Neural progenitor cell (in vitro differentiated cells): ENCODE measurements at regions not wholly inside any gene's neighbourhood (a gene's known extent, or its start where the extent isn't known, plus 50 kb on each side); places are given as distances from the start of the nearest gene placed in this dataset.

Source experiments
- DNase-seq: peaks from one replicate; pipeline ENCODE4 v3.0.0-alpha.2; 2016; ENCODE audit warnings: low spot score
- H2AFZ ChIP-seq: fragments of 200-600 bp; sonication (generic); replicated peaks from 2 replicates; pipeline ENCODE4 v1.6.1; 2016; ENCODE audit warnings: antibody characterized with exemption
- H3F3A ChIP-seq: fragments of 200-600 bp; sonication (generic); 2 replicates; pipeline ENCODE4 v1.6.1; 2016; ENCODE audit warnings: antibody characterized with exemption, low read depth
- H3K27ac ChIP-seq: fragments of 200-600 bp; sonication (generic); 2 replicates; pipeline ENCODE4 v1.5.1; 2016; ENCODE audit warnings: mild to moderate bottlenecking
- H3K27me3 ChIP-seq: fragments of 200-600 bp; sonication (generic); 2 replicates; pipeline ENCODE4 v1.6.1; 2016; ENCODE audit warnings: mild to moderate bottlenecking, moderate library complexity
- H3K36me3 ChIP-seq: fragments of 200-600 bp; sonication (generic); 2 replicates; pipeline ENCODE4 v1.5.1; 2016
- H3K4me1 ChIP-seq: fragments of 200-600 bp; sonication (generic); 2 replicates; pipeline ENCODE4 v1.6.1; 2016; ENCODE audit warnings: mixed run types
- H3K4me2 ChIP-seq: fragments of 200-600 bp; sonication (generic); 2 replicates; pipeline ENCODE4 v1.6.1; 2016
- H3K4me3 ChIP-seq: fragments of 200-600 bp; sonication (generic); 2 replicates; pipeline ENCODE4 v1.5.1; 2016
- H3K79me2 ChIP-seq: fragments of 200-600 bp; sonication (generic); 2 replicates; pipeline ENCODE4 v1.6.1; 2016; ENCODE audit warnings: low read depth
- H3K9ac ChIP-seq: fragments of 200-600 bp; sonication (generic); 2 replicates; pipeline ENCODE4 v1.6.1; 2016
- H3K9me3 ChIP-seq: fragments of 200-600 bp; sonication (generic); 2 replicates; pipeline ENCODE4 v1.5.1; 2016; ENCODE audit warnings: low read depth
- H4K20me1 ChIP-seq: fragments of 200-600 bp; sonication (generic); 2 replicates; pipeline ENCODE4 v1.6.1; 2016; ENCODE audit warnings: low read depth
- H3K27ac Mint-ChIP-seq: 3 replicates; pipeline ENCODE4 v1.8.0; 2021; ENCODE audit warnings: mixed read lengths
- H3K27me3 Mint-ChIP-seq: 2 replicates; pipeline ENCODE4 v1.8.0; 2022; ENCODE audit warnings: low read depth, mild to moderate bottlenecking, inconsistent platforms, moderate library complexity, mixed read lengths; ENCODE audit not compliant: insufficient read depth
- H3K36me3 Mint-ChIP-seq: 3 replicates; pipeline ENCODE4 v1.8.0; 2021; ENCODE audit warnings: mixed read lengths
- H3K4me1 Mint-ChIP-seq: 3 replicates; pipeline ENCODE4 v1.8.0; 2021; ENCODE audit warnings: mixed read lengths
- H3K4me3 Mint-ChIP-seq: 3 replicates; pipeline ENCODE4 v1.8.0; 2021; ENCODE audit warnings: mild to moderate bottlenecking, moderate library complexity, mixed read lengths
- H3K9me3 Mint-ChIP-seq: 3 replicates; pipeline ENCODE4 v1.8.0; 2020; ENCODE audit warnings: mixed read lengths
- CTCF ChIP-seq: fragments of 200-600 bp; sonication (generic); IDR thresholded peaks from 2 replicates; pipeline ENCODE4 v1.5.1; 2017; ENCODE audit warnings: antibody characterized with exemption, mild to moderate bottlenecking
- EZH2 ChIP-seq: fragments of 200-600 bp; sonication (generic); IDR thresholded peaks from 2 replicates; pipeline ENCODE4 v1.6.1; 2017; ENCODE audit warnings: antibody characterized with exemption, mild to moderate bottlenecking, moderate library complexity
- EZH2phosphoT487 ChIP-seq: fragments of 200-600 bp; sonication (generic); IDR thresholded peaks from 2 replicates; pipeline ENCODE4 v1.6.1; 2017; ENCODE audit warnings: antibody characterized with exemption

GRCh38 chr6:119950681-119951080 lies 601.1 kb upstream of the MAN1A1 start:
- Mint-ChIP-seq H3K9me3 (peaks cover 2% of the 10 kb centered on the region), H3K4me3 (no peak overlapping the region), H3K27ac (no peak overlapping the region), H3K4me1 (no peaks in the 10 kb centered on the region), H3K27me3 (peaks cover 2% of the 10 kb centered on the region), H3K36me3 (no peaks in the 10 kb centered on the region)
- no peaks in the 10 kb centered on the region for H3K4me1 ChIP-seq
- no peaks in the 10 kb centered on the region for H3F3A ChIP-seq
- no peaks in the 10 kb centered on the region for H3K27me3 ChIP-seq
- no peak for DNase-seq
- H3K79me2 ChIP-seq = no peaks in the 10 kb centered on the region
- TF ChIP-seq CTCF = no peak
- TF ChIP-seq EZH2 = no peak
- no peak for TF ChIP-seq EZH2phosphoT487
- H3K4me3 ChIP-seq = no peak overlapping the region
- H4K20me1 ChIP-seq = no peaks in the 10 kb centered on the region
- no peak overlapping the region for H3K9ac ChIP-seq
- H3K27ac ChIP-seq = no peak overlapping the region
- no peak overlapping the region for H3K4me2 ChIP-seq
- no peak overlapping the region for H2AFZ ChIP-seq
- no peaks in the 10 kb centered on the region for H3K9me3 ChIP-seq
- H3K36me3 ChIP-seq = no peaks in the 10 kb centered on the region

GRCh38 chr6:119942078-119942752 lies 592.7 kb upstream of the MAN1A1 start:
- H3K27me3 Mint-ChIP-seq = peaks cover 2% of the 10 kb centered on the region
- TF ChIP-seq CTCF = no peak
- TF ChIP-seq EZH2 = no peak
- no peak for TF ChIP-seq EZH2phosphoT487
- H3F3A ChIP-seq = no peaks in the 10 kb centered on the region
- DNase-seq = no peak
- H3K27ac Mint-ChIP-seq = no peak overlapping the region
- no peaks in the 10 kb centered on the region for H4K20me1 ChIP-seq
- H3K36me3 ChIP-seq = no peaks in the 10 kb centered on the region
- H3K27ac ChIP-seq = no peak overlapping the region
- H3K27me3 ChIP-seq = no peaks in the 10 kb centered on the region
- no peak overlapping the region for H3K4me3 ChIP-seq
- no peak overlapping the region for H2AFZ ChIP-seq
- no peaks in the 10 kb centered on the region for H3K4me1 ChIP-seq
- no peaks in the 10 kb centered on the region for H3K36me3 Mint-ChIP-seq
- no peak overlapping the region for H3K4me2 ChIP-seq
- H3K9ac ChIP-seq = no peak overlapping the region
- no peaks in the 10 kb centered on the region for H3K4me1 Mint-ChIP-seq
- H3K9me3 ChIP-seq = no peaks in the 10 kb centered on the region
- no peak overlapping the region for H3K4me3 Mint-ChIP-seq
- no peaks in the 10 kb centered on the region for H3K9me3 Mint-ChIP-seq
- H3K79me2 ChIP-seq = no peaks in the 10 kb centered on the region

- H3K27ac Mint-ChIP-seq = no peak overlapping the region
- H3K4me1 ChIP-seq = no peaks in the 10 kb centered on the region
- no peak overlapping the region for H3K9ac ChIP-seq
- H3K36me3 Mint-ChIP-seq = no peaks in the 10 kb centered on the region
- H3K4me2 ChIP-seq = no peak overlapping the region
- no peaks in the 10 kb centered on the region for H3K27me3 ChIP-seq
- peaks cover 2% of the 10 kb centered on the region for H3K27me3 Mint-ChIP-seq
- H3K4me1 Mint-ChIP-seq = no peaks in the 10 kb centered on the region
- TF ChIP-seq EZH2phosphoT487 (no peak), EZH2 (no peak), CTCF (no peak)
- DNase-seq = no peak
- H3K9me3 ChIP-seq = no peaks in the 10 kb centered on the region
- H3F3A ChIP-seq = no peaks in the 10 kb centered on the region
- H3K4me3 ChIP-seq = no peak overlapping the region
- no peaks in the 10 kb centered on the region for H3K9me3 Mint-ChIP-seq
- H3K36me3 ChIP-seq = no peaks in the 10 kb centered on the region
- no peak overlapping the region for H3K27ac ChIP-seq
- no peaks in the 10 kb centered on the region for H4K20me1 ChIP-seq
- H3K4me3 Mint-ChIP-seq = no peak overlapping the region
- no peaks in the 10 kb centered on the region for H3K79me2 ChIP-seq
- H2AFZ ChIP-seq = no peak overlapping the region
These were observed 589.2 kb upstream of the MAN1A1 start for GRCh38 chr6:119938752-119939151.
